ENCODE measurements at regions not wholly inside any gene's neighbourhood (a gene's known extent, or its start where the extent isn't known, plus 50 kb on each side); places are given as distances from the start of the nearest gene placed in this dataset.

DNA sequence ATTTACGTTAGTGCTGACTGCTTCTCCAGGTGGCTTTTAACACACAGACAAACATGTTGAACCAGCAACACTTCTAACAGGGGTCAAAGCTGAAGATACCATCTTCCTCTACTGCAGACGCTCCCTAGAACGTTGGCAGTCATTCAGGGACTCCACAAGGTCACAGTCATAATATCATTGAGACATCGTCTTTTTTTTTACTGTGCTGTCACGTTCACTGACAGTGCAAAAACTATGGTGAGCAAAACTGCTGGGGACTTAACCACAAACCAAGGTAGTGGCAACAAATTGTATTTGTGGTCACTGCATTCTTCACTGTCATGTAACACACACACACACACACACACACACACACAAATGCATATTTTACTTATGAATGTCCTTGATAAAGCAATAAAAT lies 244.9 kb downstream of the CASP12 start:
- DNase-seq, result peak; percentile 2 to 25 (median 10)

DNA sequence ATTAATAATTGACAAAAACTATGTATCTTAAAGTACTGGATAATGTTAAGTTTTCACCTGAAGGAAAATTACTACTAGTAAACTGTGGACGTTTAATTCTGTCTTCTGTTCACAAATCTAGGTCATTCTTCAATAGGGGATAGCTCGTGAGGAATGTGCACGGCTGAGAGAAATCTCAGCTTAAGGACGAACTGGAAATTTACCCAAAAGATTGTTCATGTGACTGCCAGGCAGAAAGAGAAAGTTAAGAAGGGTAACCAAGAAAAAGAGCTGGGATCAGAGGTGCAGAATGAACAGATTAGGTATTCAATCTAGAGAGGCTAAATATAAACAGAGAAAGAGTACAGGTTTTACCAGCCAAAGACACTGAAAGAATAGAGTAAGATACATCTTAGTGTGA lies 245.3 kb downstream of the CASP12 start:
- no peak for DNase-seq

DNA sequence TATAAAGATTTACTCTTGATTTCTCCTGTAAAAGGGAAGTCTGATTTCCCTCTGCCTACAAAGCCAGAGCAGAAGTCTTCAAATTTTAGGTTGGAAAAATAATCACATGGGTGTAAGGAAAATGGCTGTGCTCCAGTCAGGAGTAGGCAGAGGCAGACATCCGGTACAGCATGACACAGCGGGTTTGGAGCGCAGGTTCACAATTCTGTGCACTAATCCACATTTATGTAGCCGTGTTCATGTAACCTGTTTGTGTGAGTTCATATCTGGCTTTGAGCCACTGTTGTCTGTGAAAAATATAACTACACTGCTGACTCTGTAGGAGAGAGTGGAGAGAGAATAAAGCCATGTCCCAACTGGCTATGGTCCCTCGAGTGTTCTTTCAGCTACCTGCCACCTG lies 248.0 kb downstream of the CASP12 start:
- peak in 1 of 4 experiments; percentile 7 for DNase-seq

DNA sequence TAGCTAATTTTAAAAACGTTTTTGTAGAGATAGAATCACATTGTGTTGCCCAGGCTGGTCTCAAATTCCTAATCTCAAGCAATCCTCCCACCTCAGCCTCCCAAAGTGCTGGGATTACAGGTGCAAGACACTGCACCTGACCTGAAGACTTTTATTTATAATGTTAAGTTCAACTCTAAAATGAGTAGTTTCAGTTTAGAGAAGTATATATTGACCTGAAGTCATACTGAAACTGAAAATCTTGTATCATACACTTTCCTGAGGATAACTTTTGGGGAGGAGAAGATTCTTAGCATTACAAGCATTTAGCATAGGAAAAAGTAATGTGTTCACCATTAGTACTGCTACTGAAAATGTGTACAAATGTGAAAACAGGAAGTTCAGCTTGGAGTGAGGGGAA lies 249.3 kb downstream of the CASP12 start:
- peak in 2 of 4 experiments; percentile 7 to 13 for DNase-seq

DNA sequence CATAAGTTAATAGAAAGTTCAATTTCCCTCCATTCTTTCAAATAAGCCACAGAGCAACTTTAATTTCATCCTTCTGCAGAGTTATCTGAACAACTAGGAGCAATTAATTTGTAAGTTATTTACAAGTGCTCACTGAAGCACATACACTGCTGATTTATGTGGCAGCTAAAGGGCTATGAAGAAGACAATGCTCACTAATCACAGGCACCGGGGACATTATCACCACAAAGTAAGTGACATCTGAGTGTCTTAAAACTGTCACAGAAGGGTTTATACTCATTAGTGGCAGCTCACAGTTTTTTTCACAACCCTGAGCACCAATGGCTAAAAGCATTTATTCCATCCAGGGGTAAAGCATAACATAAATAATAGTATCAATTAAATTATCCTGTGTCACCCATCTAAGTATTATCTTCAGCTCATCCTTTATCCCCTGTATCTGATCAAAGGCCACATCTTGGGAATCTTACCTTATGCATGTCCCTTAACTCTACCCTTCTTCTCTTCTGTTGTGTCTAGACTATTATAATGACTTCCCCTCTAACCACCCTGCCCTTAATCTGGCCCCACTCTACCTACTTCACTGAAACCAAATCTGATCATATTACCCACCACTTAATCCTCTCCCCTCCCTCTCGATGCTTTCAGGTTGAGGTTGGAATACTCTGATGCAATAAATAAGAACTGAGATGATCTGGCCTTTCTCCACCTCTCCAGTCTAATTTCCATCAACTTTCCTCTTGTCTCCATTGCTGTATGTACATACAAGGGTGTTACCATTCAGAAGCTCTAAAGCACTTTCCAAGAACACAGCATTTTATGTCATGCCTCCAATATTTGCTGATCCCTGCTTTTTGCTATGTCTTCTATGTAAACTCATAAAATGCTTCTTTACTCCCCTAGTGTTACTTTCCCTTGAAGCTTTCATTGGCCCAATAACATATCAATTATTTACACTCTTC lies 252.7 kb downstream of the CASP12 start:
- no peak for DNase-seq

DNA sequence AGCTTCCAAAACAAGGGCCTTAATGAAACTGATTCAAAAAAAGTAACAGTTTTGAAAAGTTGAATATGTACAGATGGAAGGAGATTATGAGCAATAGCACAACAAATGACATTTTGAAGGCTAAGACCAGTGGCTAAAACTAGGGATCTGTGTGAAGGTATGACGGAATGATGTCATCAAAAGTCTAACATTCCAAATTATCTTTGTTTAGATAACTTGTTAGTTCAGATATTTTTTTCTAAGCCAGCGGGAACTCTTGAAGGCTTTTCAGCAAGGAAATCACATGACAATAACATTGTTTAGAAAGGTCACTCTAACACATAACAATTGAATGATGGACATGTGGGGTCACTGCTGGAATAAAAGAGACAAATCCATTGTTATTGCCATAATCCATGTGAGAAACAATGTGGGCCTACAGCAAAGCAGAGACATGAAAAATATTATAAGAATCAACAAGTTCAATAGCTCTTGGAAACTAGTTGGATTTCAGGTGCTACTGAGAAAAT lies 260.5 kb downstream of the CASP12 start:
- DNase-seq, result no peak

DNA sequence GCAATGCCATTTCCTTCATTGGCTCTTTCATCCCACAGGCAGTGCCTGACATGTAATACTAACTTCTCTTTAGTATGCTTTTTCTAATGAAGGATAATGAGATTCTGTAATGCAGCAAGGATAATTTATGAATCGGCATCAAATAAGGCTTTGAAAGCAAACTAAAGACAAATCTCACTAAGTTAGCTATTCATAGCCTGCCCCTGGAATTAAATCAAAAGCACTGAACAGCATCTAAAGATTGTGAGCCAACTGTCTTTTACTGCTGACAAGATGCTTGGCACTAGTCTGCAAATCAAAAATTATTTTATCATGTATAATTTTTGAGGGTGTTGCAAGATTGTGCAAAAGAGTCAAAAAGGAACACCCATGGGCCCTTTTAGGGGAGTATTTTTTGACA lies 265.0 kb downstream of the CASP12 start:
- DNase-seq, result no peak

DNA sequence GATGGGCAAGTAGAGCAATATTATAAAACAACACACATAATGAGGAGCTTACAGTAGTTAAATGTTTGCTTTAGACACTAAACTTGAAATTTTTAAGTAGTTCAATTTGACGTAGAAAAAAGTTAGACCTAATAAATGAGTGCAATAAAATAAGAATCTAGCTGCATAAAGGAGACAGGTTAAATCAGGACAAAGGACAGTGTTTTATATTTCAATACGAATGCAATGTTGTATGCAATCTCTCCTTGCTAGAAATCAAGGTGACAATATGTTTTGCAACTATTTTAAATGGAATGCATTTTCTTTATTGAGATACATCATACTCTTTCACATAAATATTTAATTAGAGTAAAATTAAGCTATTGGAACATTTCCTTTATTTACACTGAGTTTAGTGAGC lies 267.9 kb downstream of the CASP12 start:
- DNase-seq, result no peak

DNA sequence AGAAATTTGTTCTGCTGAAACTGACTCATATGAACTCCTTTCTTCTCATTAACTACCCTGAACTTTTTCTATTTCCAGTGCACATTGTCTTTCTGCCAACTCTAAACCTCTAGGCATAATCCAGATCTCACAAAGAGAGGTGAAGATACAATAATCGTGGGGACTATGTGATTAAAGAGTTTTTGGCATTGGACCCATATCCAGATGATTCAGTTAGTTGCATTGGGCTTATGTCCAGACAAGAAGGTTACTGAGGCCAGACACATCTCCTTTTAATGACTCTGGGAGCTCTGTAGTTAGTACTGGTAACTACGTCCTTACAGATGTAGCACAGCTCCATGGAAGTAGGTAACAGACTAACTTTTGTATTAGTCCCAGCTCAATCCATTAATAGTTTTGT lies 273.0 kb downstream of the CASP12 start:
- DNase-seq, result no peak

DNA sequence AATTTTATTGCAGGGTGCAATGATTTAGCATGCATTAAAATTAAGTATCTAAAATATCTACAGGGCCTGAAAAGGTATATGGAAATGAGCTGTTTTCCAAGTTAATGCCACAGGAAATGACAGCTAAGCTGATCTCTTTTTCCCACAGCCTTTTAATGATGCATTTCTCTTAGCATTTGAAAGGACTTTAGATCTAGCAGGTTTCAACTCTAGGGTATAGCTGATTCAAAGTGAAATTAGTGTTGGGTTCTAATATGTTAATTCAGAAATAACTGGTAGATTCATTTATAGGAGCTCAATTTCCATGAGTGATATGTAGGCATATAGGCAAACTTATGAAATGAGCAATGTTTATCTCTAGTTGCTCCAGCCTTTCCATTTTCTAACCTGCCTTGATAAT lies 274.2 kb downstream of the CASP12 start:
- no peak for DNase-seq

DNA sequence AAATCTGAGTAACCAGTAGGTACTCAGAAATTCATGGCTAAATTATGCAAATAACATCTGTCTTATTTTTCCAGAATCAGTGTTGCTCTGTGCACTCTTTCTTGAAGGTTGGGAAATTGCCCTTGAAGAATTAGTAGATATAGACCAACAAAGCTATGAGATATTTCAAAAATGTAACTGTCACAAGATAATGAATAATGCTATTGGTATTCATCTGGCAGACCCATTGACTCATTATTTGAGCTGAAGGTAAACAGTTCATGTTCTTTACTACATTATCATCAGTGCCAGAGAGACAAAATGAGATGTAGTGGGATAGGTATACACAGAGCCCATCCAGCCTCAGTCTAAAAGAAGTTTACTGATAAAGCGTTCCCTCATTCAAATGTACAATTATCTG lies 274.7 kb downstream of the CASP12 start:
- DNase-seq, result no peak

DNA sequence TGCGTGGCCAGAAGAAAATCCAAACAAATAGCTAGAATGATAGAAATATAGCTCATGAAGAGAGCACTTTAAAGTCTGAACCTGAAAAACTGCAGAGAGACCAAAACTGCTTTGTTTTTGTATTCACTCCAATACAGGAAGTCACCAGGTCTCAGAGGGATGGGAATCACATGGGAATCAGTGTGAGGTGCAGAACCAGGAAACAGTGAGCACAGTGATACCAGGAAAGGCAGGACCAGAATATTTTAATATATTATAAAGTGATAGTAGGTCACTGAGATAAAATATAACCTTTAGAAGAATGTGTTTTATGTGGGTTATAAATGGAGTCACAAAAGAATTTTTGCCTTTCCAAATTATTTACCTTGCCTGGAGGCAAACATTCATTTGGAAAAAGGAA lies 277.3 kb downstream of the CASP12 start:
- no peak for DNase-seq

DNA sequence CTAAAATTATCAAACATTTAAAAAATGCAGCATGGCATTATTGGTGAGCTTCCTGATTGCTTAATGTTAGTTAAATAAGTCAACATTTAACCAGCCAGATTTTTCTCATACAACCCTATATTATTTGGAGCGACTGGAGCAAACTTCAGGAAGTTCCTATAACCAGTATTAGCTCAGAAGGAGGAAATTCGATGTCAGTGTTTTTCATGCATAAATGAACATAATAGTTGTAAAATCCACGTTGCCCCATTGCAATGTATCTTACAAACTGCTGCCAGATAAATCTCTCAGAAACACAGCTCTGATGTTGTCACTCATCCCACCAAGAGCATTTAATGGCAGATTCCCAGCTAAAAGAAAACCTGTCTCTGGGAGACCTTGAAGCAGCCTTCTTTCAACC lies 278.5 kb downstream of the CASP12 start:
- peak in 1 of 4 experiments; percentile 2 for DNase-seq

DNA sequence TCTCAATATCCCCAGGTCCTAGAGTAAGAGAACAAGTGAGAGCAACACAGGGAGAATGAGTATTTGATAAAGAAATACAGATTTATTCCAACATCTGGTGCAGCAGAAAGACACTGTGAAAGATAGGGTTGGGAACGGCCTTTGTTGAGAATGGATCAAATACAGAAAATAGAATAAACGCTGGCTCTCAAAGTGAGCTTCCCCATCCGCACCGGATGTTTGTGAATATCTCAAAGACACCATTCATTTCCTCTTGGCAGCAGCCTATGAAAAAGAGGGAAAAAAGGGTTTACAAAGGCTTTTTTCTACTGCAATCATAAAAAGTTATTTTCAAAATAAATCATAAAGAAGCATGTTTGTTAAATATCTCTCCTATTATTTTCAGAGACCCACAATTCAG lies 279.3 kb downstream of the CASP12 start:
- DNase-seq, result peak in 1 of 4 experiments; percentile 5

DNA sequence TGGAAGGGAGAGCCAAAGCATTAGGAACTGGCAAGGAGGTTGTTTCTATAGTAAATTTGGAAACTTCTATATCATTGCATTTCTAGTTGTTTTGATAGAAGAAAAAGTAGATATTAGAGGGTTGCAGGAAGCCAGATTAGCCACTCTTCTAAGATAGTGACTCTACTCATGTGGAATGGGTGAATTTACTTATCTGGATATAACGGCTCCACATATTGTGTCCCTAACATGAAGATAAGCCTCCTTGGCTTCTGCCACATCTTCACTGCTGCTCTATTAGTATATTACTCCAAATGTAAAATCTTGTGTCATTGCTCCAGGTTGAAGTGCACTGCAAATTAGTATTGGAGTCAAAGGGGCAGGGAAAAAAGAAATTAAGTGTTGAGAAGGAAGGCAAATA lies 283.3 kb downstream of the CASP12 start:
- DNase-seq, result no peak

DNA sequence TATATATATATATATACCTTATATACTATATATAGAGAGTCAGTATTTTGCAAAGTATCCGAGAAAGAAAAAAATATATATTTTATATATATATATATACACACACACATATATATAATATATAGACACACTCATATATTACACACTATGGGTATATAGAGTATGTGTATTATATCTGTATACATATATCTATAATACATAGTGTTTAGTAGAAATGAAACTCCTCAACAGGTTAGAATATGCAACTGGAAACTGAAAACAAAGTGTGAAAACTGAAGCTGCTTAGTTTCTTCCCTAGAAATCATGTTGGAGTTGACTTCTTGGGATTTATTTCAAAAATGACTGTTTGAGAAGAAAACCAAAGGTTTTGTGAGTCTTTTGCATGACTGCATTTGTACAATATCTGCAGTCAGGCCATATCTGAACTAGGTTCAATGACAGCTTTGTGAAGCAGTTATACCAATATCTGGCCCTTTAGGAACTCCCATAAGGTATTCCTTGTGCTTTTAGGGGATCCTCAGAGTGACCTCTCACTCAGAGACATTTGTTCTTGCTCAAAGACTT lies 284.1 kb downstream of the CASP12 start:
- DNase-seq, result no peak

DNA sequence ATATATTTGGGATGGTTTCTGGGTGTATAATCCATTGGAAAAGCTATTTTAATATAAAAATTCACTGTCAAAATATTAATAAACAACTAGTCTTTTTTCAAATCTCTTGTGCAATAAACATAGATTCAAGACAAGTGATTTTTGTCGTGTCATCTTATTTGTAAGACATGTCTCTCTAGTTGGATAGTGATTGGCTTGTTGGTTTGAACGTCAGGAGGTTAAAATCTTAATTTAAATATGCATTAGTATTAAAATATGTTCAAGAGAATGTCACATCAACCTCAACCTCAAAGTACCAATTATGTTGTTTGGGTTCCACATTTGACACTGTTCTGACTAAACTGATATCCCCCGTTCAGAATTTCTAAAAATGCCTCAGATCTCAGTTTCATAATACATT lies 287.6 kb downstream of the CASP12 start:
- DNase-seq, result no peak

DNA sequence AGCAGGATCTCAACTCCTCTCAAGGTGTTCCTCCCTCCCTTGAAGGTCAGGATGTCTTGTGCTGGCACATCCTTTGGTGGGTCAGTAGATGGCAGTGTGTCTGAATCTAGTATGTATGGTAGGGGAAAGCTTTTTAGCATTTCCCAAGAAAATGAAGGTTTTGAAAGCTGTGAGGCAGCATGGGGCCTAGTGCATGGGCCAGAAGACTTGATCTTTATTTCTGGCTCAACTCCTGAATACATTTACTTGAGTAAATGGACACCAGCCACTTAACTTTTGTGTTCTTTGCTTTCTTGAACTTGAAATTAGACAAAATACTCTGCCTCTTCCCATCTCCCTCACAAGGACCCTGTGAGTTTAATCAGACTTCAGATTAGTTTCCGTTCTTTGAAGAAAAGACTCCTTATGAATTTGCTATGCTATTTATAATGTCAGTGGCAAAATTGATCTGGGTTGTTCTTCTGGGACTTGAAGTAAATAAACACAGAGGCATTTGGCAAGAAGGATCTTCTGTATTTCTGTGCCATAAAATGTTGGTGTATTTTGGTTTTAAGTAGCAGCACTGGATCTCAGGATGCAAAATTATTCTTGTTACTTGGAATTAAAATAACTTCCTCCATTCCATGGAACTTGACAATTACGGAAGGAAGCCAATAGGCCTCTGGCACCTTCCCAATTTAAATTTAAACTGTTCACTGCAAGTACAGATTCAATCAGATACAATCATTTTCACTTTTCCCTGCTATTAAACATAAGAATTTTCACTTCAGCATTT lies 288.8 kb downstream of the CASP12 start:
- DNase-seq, result peak; percentile 43 to 75 (median 60)

DNA sequence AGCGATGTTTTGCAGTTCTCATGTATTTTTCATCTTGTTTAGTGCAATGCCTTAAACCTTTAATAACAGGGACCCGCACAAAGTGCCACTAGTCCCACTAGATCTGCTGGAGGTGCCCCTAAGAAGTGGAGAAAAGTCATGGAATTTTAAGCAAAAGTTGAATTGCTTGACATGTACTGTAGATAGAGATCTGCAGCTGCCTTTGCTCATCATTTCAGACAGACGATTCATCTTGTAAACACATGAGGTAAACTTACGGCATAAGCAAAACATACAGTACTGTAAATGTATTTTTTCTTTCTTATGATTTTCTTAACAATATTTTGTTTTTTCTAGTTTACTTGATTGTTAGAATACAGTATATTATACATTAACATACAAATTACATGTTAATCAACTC lies 295.6 kb downstream of the CASP12 start:
- no peak for DNase-seq

DNA sequence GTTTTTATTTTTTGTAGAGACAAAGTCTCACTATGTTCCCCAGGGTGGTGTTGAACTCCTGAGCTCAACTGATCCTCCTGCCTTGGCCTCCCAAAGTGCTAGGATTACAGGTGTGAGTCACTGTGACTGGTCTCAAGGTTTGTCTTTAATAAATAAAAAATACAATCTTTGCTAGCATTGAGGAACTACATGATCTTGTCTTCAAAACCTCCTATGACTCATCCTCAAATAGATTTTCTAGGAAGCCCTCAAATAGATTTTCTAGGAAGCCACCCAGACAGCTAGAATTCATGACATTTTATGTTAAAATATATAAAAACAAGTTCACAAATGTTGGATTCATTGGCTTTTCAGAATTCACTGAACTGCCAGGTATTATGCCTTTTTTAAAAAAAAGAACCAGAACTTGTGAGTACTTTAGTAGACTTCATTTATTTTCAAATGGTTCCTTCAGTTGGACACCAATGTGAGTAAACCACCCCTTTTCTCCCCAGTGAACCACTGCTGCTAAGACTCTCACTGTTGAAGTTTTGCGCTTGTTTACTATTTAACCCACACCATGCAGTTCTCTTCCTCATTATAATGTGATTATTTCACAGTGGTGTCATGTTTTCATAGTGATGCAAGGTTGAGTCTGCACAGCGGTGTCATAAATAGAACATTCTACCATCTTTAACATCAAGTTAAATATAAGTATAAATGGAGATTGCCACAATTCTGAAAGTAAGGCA lies 303.9 kb downstream of the CASP12 start:
- DNase-seq, result peak in 2 of 4 experiments; percentile 45 to 53

DNA sequence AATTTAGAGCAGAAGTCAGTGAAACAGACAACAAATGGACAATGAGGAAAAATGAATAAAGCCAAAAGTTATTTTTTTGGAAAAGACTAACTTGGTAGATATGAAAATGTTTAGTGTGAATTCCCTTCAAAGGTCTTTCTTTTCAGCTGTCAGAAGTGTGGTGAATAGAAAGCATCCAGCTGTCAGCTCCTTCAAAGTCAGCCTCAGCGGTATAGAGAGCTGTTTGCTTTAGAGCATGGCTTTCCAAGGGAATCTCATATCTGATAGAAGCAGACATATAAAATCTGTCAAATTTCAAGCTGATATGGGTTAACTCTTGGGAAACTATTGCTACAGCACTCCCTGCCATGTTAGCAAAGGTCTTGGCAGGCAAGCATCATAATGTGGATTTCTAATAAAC lies 309.3 kb downstream of the CASP12 start:
- no peak for DNase-seq

DNA sequence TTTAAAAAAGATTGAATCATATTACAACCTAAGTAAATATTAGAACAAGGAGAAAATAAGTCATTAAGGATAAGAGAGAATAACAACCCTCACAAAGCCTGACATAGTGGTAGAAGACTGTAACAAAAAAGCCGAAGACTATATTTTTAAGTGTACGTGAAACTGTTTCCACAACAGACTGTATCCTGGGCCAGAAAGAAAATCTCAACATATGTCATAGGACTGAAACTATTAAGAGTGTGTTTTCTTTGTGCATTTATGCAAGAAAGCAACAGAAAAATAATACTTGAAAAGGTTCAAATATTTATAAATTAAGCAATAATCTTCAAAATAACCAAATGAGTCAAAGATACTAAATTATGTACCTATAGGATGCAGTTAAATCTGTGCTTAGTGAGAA lies 309.8 kb downstream of the CASP12 start:
- no peak for DNase-seq

DNA sequence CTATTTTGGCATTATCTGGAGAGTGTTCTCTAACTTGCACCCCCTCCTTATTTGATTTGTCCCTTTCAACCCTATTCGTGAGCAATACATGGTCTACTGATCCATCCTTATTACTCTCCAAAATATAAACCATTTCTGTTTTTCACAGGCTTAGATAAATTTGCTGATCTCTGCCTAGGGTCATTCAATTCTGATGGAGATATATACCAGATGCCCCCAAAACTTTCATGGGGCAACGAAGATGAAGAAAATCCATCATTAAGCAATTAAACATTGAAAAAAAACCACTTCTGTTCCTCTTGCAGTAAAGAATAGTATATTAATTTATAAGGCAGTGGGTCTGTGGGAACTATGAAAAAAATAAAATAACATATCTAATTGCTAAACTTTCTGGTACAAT lies 313.4 kb downstream of the CASP12 start:
- DNase-seq, result no peak

All from suppressor macrophage (primary cell).